ENCODE measurements at regions not wholly inside any gene's neighbourhood (a gene's known extent, or its start where the extent isn't known, plus 50 kb on each side); places are given as distances from the start of the nearest gene placed in this dataset.

DNA sequence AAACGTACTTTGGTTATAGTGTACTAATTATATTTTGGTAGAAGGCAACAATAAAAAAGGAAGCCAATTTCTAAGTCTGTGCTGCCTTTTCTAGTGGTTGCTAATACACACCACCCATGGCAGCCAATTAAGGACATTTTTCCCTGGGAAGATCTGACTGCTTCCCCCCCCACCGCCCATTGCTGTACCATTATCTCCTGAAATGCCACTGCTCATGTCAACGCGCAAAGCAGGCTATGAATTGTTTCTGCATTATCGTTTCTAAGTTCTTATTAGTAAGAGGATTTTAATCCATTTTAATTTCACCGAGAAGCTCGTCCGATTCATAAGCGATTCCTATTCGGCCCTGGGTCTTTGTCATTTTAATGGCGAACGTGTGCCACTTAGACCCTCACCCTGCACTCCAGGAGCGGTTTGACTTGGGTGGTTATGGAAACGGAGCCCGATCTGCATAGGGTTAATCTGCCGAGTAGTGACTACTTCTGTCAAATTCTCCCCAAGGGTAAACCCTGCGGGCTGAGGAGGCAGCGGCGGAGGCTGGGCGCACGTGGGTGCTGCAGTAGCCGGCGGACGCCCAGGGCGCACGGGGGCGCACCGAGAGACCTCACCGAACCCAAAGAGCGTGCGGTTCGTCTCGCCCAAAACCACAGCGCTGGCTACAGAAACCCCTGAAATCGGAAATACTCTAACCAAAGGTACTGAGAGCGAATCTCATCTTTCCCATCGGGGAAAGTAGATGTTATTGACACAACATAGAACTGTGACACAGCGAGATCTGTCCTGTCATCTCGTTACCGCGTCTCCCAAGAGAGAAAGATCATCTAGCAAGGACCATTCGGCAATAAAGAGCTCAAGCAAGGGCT, 55.8 kb upstream of the SHC3 start:
- Mint-ChIP-seq H3K4me3 (no peak overlapping the region), H3K27me3 (peaks cover 58% of the 10 kb centered on the region), H3K9me3 (peaks cover 0 to 4% (median 0%) of the 10 kb centered on the region in 7 donors), H3K36me3 (no peaks in the 10 kb centered on the region), H3K4me1 (peaks cover 0 to 10% (median 8%) of the 10 kb centered on the region in 4 donors), H3K27ac (no peak overlapping the region)
- DNase-seq (peak in 1 of 3 donors; percentile 35), ATAC-seq (ENCODE audit: low read depth in 2 of 2) (no peak)
- Histone ChIP-seq H3K4me3 (ENCODE audit: low read depth, low read length) (no peak overlapping the region), H3K27me3 (ENCODE audit: control insufficient read depth, insufficient read depth, low read length) (peaks cover 29% of the 10 kb centered on the region), H3K4me1 (ENCODE audit: control insufficient read depth, insufficient read depth, low read length, poor library complexity, severe bottlenecking) (no peaks in the 10 kb centered on the region), H3K9me3 (ENCODE audit: control insufficient read depth in 2 of 2, low read length in 2 of 2) (peaks cover 0 to 4% of the 10 kb centered on the region in 2 experiments), H3K36me3 (ENCODE audit: control insufficient read depth, insufficient read depth, low read length) (no peaks in the 10 kb centered on the region), H3K27ac (ENCODE audit: insufficient read depth, low read length, poor library complexity, severe bottlenecking) (no peak overlapping the region)

DNA sequence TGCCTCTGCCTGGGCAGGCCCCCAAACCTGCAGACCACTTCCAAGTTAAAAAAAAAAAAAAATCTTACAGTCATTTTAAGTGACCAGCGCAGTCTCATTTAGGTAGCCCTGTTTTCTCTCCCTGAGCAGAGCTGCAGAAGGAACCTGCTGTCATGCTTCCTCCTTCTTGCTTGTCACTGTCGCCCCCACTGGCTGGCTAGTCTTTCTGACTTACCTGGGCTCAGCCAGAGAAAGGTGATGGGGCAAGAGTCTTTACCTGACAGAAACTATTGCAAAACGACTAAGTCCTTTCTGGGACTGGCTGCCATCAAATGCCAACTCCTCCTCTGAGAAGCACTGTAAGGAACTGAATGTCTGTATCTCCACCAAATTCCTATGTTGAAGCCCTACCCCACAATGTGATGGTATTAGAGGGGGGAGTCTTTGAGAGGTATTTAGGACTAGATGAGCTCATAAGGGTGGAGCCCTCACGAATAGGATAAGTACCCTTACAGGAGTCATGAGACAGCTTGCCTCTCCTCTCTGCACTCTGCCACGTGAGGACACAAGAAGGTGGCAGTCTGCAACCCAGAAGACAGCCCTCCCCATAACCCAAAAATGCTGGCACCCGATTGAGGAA, 58.4 kb upstream of the SHC3 start:
- DNase-seq: no peak
- Histone ChIP-seq H3K36me3 (ENCODE audit: control insufficient read depth, insufficient read depth, low read length) (no peaks in the 10 kb centered on the region), H3K27ac (ENCODE audit: insufficient read depth, low read length, poor library complexity, severe bottlenecking) (no peak overlapping the region), H3K4me1 (ENCODE audit: control insufficient read depth, insufficient read depth, low read length, poor library complexity, severe bottlenecking) (no peaks in the 10 kb centered on the region), H3K4me3 (ENCODE audit: low read depth, low read length) (no peak overlapping the region), H3K27me3 (ENCODE audit: control insufficient read depth, insufficient read depth, low read length) (peaks cover 23% of the 10 kb centered on the region), H3K9me3 (ENCODE audit: control insufficient read depth in 2 of 2, low read length in 2 of 2) (no peaks in the 10 kb centered on the region)
- Mint-ChIP-seq H3K36me3 (no peaks in the 10 kb centered on the region), H3K4me3 (no peak overlapping the region), H3K27me3 (peaks cover 40% of the 10 kb centered on the region), H3K4me1 (peaks cover 0 to 10% (median 8%) of the 10 kb centered on the region in 4 donors), H3K27ac (no peak overlapping the region), H3K9me3 (peaks cover 0 to 4% (median 0%) of the 10 kb centered on the region in 7 donors)
- ATAC-seq (ENCODE audit: low read depth in 2 of 2): no peak

DNA sequence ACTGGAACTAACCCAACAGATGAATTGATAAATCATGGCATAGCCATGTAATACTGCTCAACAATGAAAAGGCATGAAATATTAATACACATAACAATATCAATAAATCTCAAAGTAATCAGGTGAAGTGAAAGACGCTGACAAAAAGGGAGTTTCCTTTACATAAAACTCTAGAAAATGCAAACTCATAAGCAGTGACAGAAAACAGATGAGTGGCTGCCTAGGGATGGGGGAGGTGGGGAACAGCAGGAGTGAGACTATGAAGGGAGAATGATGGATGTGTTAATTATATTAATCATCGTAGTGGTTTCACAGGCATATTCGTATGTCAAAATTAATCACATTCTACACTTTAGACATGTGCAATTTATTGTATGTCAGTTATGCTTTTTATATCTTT, 59.8 kb upstream of the SHC3 start:
- Mint-ChIP-seq H3K9me3 (peaks cover 0 to 7% (median 0%) of the 10 kb centered on the region in 7 donors), H3K4me3 (no peak overlapping the region), H3K27me3 (peaks cover 36% of the 10 kb centered on the region), H3K4me1 (peaks cover 0 to 10% (median 8%) of the 10 kb centered on the region in 4 donors), H3K36me3 (no peaks in the 10 kb centered on the region), H3K27ac (no peak overlapping the region)
- no peak overlapping the region for H3K27ac ChIP-seq (ENCODE audit: insufficient read depth, low read length, poor library complexity, severe bottlenecking)
- H3K9me3 ChIP-seq (ENCODE audit: control insufficient read depth in 2 of 2, low read length in 2 of 2): no peaks in the 10 kb centered on the region
- H3K4me3 ChIP-seq (ENCODE audit: low read depth, low read length): no peak overlapping the region
- no peaks in the 10 kb centered on the region for H3K36me3 ChIP-seq (ENCODE audit: control insufficient read depth, insufficient read depth, low read length)
- no peaks in the 10 kb centered on the region for H3K4me1 ChIP-seq (ENCODE audit: control insufficient read depth, insufficient read depth, low read length, poor library complexity, severe bottlenecking)
- peaks cover 15% of the 10 kb centered on the region for H3K27me3 ChIP-seq (ENCODE audit: control insufficient read depth, insufficient read depth, low read length)
- no peak for DNase-seq
- ATAC-seq (ENCODE audit: low read depth in 2 of 2): no peak

DNA sequence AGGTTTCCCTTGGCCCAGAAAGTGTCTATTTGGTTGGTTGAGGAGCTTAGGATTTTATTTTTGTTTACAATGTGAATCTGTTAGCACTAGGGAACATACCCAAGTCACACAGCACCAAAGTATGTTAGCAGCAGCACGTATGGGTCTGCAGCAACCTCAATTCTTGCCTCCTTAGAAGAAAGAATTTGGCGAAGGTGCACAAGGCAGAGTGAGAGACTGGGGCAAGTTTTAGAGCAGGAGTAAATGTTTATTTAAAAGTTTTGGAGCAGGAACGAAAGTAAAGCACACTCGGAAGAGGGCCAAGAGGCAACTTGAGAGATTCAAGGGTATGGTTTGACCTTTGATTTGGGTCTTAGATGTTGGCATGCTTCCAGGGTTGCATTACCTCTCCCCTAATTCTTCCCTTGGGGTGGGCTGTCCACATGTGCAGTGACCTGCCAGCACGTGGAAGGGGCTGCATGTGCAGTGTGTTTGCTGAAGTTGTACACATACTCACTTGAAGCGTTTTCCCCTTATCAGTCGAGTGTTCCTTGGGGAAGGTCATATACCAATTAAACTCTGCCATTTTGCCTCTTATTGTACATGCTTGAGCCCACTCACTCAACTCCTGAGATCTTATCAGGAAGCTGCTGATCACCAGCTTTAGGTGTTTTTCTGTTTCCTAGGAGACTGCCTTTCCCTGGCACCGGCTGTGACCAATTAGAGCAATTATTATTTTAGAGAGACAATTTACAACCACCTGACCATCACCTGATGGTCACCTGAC, 64.9 kb upstream of the SHC3 start:
- Histone ChIP-seq H3K36me3 (ENCODE audit: control insufficient read depth, insufficient read depth, low read length) (no peaks in the 10 kb centered on the region), H3K4me1 (ENCODE audit: control insufficient read depth, insufficient read depth, low read length, poor library complexity, severe bottlenecking) (no peaks in the 10 kb centered on the region), H3K4me3 (ENCODE audit: low read depth, low read length) (no peak overlapping the region), H3K27ac (ENCODE audit: insufficient read depth, low read length, poor library complexity, severe bottlenecking) (no peak overlapping the region), H3K9me3 (ENCODE audit: control insufficient read depth in 2 of 2, low read length in 2 of 2) (no peaks in the 10 kb centered on the region), H3K27me3 (ENCODE audit: control insufficient read depth, insufficient read depth, low read length) (peaks cover 4% of the 10 kb centered on the region)
- Mint-ChIP-seq H3K4me1 (no peaks in the 10 kb centered on the region), H3K9me3 (peaks cover 0 to 3% (median 0%) of the 10 kb centered on the region in 7 donors), H3K36me3 (no peaks in the 10 kb centered on the region), H3K4me3 (no peak overlapping the region), H3K27me3 (peaks cover 6% of the 10 kb centered on the region), H3K27ac (no peak overlapping the region)
- DNase-seq: no peak
- no peak for ATAC-seq (ENCODE audit: low read depth in 2 of 2)

DNA sequence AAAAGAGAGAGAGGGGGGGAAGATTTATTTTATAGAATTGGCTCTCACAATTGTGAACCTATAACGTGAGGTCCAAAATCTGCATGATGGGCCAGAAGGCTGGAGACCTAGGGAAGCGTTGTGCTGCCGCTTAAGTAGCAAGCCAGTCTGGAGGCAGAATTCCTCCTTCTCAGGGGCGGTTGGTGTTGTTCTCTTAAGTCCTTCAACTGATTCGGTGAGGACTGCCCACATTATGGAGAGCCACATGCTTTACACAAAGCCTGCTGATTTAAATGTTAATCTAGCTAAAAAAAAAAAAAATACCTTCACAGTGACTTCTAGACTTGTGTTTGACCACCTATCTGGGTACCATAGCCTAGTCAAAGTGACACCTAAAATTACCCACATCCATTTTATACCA, 64.2 kb upstream of the CKS2 start:
- no peak overlapping the region for H3K27ac ChIP-seq (ENCODE audit: insufficient read depth, low read length, poor library complexity, severe bottlenecking)
- H3K27me3 Mint-ChIP-seq: peaks cover 5% of the 10 kb centered on the region
- no peaks in the 10 kb centered on the region for H3K36me3 ChIP-seq (ENCODE audit: control insufficient read depth, insufficient read depth, low read length)
- no peaks in the 10 kb centered on the region for H3K36me3 Mint-ChIP-seq
- no peak overlapping the region for H3K27ac Mint-ChIP-seq
- ATAC-seq (ENCODE audit: low read depth in 2 of 2) (no peak), DNase-seq (no peak)
- H3K4me3 Mint-ChIP-seq: no peak overlapping the region
- H3K27me3 ChIP-seq (ENCODE audit: control insufficient read depth, insufficient read depth, low read length): peaks cover 3% of the 10 kb centered on the region
- H3K4me1 Mint-ChIP-seq: no peaks in the 10 kb centered on the region
- peaks cover 0 to 2% (median 0%) of the 10 kb centered on the region in 7 donors for H3K9me3 Mint-ChIP-seq
- H3K9me3 ChIP-seq (ENCODE audit: control insufficient read depth in 2 of 2, low read length in 2 of 2): no peaks in the 10 kb centered on the region
- no peaks in the 10 kb centered on the region for H3K4me1 ChIP-seq (ENCODE audit: control insufficient read depth, insufficient read depth, low read length, poor library complexity, severe bottlenecking)
- H3K4me3 ChIP-seq (ENCODE audit: low read depth, low read length): no peak overlapping the region

DNA sequence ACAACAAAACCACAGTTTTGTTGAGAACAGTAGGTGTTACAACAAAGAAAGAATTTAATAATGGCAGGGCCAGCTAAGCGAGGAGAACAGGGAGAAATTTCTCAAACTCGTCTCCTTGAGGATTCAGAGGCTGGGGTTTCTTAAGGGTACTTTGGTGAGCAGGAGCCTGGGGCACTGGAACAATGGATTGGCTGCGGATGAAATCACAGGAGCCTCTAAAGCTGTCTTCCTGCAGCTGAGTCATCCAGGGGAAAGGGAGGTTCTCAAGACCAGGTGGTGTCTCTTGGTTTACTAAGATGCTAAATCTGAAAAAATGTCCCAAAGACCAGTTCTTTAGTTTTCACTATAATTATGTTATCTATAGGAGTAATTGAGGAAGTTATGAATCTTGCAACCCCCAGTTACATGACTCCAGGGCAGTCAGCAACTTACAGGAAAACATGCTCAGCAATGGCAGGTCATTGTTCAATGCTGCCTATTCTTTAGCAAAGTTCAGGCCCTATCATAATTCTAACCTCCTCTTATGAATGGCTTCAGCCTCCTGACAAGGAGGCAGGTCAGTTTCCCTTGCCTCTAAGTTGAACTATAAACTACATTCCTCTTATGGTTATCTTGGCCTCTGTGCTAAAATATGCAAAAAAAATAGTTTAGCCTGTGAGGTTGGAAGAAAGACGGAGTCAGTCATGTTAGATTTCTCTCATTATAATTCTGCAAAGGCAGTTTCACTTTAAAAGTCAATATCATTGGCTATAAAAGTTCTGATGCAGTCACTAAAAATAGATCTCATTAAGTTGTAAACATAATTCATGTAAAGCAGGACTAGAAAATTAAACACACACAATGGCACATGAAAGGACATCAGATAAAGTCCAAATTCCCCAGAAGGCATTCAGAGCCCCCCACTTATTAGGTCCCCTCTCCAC, 63.3 kb upstream of the CKS2 start:
- no peak for DNase-seq
- H3K36me3 ChIP-seq (ENCODE audit: control insufficient read depth, insufficient read depth, low read length): no peaks in the 10 kb centered on the region
- H3K4me3 Mint-ChIP-seq: no peak overlapping the region

DNA sequence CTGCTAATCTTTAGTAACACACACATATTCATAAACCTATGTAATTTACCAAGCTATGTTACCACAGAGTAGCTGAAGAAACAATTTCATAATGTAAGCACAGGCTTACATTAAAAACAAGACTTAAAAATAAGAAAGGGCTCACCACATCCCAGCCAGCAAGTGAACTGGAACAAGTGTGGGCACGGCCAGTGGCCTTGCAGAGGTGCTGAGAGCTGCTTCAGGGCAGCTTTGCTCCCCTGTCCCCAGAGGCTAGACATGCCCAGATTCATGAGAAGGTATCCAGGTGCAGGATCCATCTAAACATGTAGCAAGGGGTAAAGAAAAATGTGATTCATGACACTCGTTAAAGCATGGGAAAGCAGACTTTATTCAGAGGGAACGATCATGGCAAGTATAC, 62.0 kb upstream of the CKS2 start:
- Histone ChIP-seq H3K27me3 (ENCODE audit: control insufficient read depth, insufficient read depth, low read length) (peaks cover 3% of the 10 kb centered on the region), H3K4me3 (ENCODE audit: low read depth, low read length) (no peak overlapping the region), H3K4me1 (ENCODE audit: control insufficient read depth, insufficient read depth, low read length, poor library complexity, severe bottlenecking) (no peaks in the 10 kb centered on the region), H3K27ac (ENCODE audit: insufficient read depth, low read length, poor library complexity, severe bottlenecking) (no peak overlapping the region), H3K36me3 (ENCODE audit: control insufficient read depth, insufficient read depth, low read length) (no peaks in the 10 kb centered on the region), H3K9me3 (ENCODE audit: control insufficient read depth in 2 of 2, low read length in 2 of 2) (no peaks in the 10 kb centered on the region)
- H3K4me1 Mint-ChIP-seq: no peaks in the 10 kb centered on the region
- H3K4me3 Mint-ChIP-seq: no peak overlapping the region
- H3K27me3 Mint-ChIP-seq: peaks cover under 1% of the 10 kb centered on the region
- ATAC-seq (ENCODE audit: low read depth in 2 of 2): no peak
- H3K9me3 Mint-ChIP-seq: no peaks in the 10 kb centered on the region
- no peaks in the 10 kb centered on the region for H3K36me3 Mint-ChIP-seq
- DNase-seq: no peak
- H3K27ac Mint-ChIP-seq: no peak overlapping the region

More for the DNA sequence above, 63.3 kb upstream of the CKS2 start:
- no peak overlapping the region for H3K27ac ChIP-seq (ENCODE audit: insufficient read depth, low read length, poor library complexity, severe bottlenecking)
- Mint-ChIP-seq H3K4me1 (no peaks in the 10 kb centered on the region), H3K36me3 (no peaks in the 10 kb centered on the region), H3K27ac (no peak overlapping the region), H3K27me3 (peaks cover 5% of the 10 kb centered on the region), H3K9me3 (peaks cover 0 to 2% (median 0%) of the 10 kb centered on the region in 7 donors)
- no peak for ATAC-seq (ENCODE audit: low read depth in 2 of 2)
- no peaks in the 10 kb centered on the region for H3K9me3 ChIP-seq (ENCODE audit: control insufficient read depth in 2 of 2, low read length in 2 of 2)
- H3K4me3 ChIP-seq (ENCODE audit: low read depth, low read length): no peak overlapping the region
- no peaks in the 10 kb centered on the region for H3K4me1 ChIP-seq (ENCODE audit: control insufficient read depth, insufficient read depth, low read length, poor library complexity, severe bottlenecking)
- peaks cover 3% of the 10 kb centered on the region for H3K27me3 ChIP-seq (ENCODE audit: control insufficient read depth, insufficient read depth, low read length)

Data from CD4-positive, CD25-positive, alpha-beta regulatory T cell (primary cell).